GM12865 (cell line): ENCODE measurements at regions not wholly inside any gene's neighbourhood (a gene's known extent, or its start where the extent isn't known, plus 50 kb on each side); places are given as distances from the start of the nearest gene placed in this dataset.

Experiments
- DNase-seq: peaks from one replicate; pipeline ENCODE4 v3.0.0; 2010; ENCODE audit warnings: low read depth
- H3K4me3 ChIP-seq: 2 replicates; pipeline ENCODE4 v1.5.1; 2011; ENCODE audit warnings: mild to moderate bottlenecking, low read depth, low read length, control low read depth
- TF ChIP-seq, protein P1 (sequence below): IDR thresholded peaks from 2 replicates; pipeline ENCODE4 v1.5.1; 2011; ENCODE audit warnings: low read length, control low read depth, low read depth, inconsistent platforms; ENCODE audit not compliant: insufficient read depth; ENCODE audit errors: missing control alignments

DNA sequence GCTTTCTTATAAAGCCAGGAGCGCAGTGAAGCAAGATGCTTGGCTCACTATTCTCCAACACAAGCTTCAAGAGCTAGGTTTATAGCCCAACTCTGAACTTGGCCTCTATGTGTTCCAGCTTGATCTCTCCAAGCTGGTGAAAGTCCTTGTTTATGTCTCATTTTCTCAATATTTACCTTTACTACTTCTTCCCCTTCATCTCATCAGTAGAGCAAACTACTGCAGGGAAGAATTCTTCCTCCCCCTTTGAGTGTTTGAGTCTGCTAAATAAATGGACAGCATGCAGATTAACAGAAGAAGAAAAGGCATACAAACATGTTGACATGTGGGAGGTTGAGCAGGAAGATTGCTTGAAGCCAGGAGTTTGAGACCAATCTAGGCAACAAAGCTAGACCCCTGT lies 460.7 kb downstream of the ZNF608 start:
- no peak for DNase-seq
- no peak overlapping the region for H3K4me3 ChIP-seq
- TF ChIP-seq, protein P1, sequence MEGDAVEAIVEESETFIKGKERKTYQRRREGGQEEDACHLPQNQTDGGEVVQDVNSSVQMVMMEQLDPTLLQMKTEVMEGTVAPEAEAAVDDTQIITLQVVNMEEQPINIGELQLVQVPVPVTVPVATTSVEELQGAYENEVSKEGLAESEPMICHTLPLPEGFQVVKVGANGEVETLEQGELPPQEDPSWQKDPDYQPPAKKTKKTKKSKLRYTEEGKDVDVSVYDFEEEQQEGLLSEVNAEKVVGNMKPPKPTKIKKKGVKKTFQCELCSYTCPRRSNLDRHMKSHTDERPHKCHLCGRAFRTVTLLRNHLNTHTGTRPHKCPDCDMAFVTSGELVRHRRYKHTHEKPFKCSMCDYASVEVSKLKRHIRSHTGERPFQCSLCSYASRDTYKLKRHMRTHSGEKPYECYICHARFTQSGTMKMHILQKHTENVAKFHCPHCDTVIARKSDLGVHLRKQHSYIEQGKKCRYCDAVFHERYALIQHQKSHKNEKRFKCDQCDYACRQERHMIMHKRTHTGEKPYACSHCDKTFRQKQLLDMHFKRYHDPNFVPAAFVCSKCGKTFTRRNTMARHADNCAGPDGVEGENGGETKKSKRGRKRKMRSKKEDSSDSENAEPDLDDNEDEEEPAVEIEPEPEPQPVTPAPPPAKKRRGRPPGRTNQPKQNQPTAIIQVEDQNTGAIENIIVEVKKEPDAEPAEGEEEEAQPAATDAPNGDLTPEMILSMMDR, result no peak

DNA sequence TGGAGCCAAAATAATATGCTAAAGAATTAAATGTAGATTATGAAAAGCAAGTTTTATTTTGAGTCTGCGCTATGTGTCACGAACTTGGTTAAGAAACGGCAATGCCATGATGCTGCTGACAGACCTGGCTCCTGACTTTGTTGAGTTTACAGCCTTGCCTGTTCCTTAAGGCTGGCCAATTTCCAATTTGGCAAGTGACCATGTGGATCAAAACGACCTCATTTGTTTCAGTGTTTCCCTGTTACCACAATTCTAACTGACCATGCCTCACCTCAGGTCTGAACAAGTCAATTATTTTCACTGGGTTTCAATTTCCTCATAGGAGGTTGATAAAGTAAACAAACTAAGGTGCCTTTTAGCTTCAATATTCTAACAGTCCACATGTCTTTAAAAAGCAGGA lies 461.4 kb downstream of the ZNF608 start:
- H3K4me3 ChIP-seq, result no peak overlapping the region
- no peak for DNase-seq
- TF ChIP-seq, protein P1, result no peak

DNA sequence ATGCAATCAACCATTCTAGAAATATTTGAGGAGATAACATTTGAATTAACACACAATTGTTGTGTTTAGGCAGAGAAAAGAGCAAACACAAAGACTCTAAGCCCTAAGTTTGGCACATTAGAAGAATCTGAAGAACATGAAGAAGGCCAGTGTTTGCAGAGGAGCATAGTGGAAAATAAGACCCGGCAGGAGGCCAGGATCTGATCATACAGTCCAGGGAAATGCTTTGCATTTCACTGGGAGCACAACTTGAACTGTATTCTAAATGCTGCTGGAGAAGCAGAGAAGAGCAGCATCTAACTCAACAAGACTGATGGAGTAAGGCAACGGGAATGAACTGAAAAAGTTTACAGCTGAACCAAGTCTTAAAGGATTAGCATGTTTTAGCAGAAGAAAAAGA lies 463.4 kb downstream of the ZNF608 start:
- no peak for DNase-seq
- TF ChIP-seq, protein P1, result no peak

DNA sequence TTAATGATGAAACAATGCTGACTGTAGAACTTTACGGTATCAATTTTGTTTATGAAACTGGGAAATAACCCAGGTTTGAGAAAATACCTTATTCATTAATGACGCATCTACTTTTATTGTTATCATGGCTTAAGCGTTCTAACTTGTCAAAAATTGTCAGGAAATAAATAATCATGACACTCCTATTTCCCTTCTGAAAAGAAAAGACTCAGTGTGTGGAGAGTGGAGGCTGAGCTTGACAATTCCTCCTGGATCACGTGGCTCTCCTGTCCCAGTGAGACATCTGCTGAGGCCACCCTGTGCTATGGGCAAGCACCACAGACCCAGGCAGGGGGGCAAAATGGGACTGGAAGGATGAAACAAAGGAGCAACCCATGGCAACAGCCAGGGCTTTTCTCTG lies 466.4 kb downstream of the ZNF608 start:
- H3K4me3 ChIP-seq, result no peak overlapping the region
- TF ChIP-seq, protein P1, result no peak
- no peak for DNase-seq

More for the DNA sequence above, 463.4 kb downstream of the ZNF608 start:
- H3K4me3 ChIP-seq, result no peak overlapping the region

DNA sequence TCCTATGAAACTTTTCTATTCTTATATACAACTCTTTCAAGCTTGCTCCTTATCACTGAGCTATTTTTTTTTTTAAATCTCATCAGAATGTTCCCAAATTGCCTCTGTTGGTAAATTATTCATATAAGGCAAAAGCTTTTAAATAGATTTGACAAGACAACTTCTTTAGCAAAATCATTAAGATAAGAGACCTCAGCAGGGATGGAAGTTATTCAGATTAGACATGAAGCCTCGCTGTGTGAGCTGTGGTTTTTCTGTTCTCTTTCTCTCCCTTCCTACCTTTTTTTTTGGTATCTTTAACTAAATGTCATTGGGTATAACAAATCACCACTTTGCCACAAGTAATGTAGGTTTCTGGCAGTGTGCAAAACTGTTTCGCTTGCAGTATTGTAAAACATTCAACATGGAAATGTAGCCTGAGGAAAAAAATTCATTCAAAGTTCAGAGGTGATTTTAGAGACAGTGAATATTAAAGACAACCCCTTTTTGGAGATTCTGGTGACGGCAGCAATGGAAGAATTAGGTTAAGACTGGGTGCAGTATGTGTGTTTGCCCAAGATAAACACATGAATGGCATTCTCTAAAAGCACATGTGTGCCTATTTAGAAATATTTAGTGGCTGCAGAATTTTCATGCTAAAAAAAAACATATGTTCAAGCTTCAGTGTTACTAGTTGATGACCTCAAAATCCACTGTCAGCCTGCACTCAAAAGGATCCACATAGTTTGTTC lies 467.1 kb downstream of the ZNF608 start:
- TF ChIP-seq, protein P1, result no peak
- DNase-seq, result no peak
- no peak overlapping the region for H3K4me3 ChIP-seq

DNA sequence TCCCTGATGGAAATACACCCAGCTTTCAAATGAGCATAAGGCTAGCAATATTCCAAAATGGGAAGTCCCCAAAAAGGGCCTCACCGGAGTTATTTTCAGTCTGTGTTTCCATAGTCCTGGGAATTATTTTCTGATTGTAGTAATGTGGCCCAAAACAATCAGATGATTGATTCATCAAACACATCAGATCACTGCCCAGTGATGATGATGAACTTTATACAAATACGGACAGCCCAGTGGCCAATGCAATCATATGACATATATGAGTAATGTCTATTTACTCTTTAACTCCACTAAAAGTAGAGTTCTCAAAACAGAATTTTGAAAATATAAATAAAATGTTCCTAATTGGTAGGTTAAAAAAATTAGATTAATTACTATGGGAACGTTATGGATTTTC lies 467.8 kb downstream of the ZNF608 start:
- no peak for DNase-seq
- H3K4me3 ChIP-seq, result no peak overlapping the region
- TF ChIP-seq, protein P1, result no peak
